Osteoblast (primary cell): ENCODE measurements at regions not wholly inside any gene's neighbourhood (a gene's known extent, or its start where the extent isn't known, plus 50 kb on each side); places are given as distances from the start of the nearest gene placed in this dataset.

Source experiments
- DNase-seq: peaks from one replicate; pipeline ENCODE4 v3.0.0; 2011; ENCODE audit warnings: low spot score, mixed read lengths; ENCODE audit not compliant: insufficient read length; ENCODE audit errors: missing footprints
- H2AFZ ChIP-seq: 2 replicates; pipeline ENCODE4 v1.6.0; 2011; ENCODE audit warnings: mild to moderate bottlenecking, low read length
- H3K27ac ChIP-seq: 2 replicates; pipeline ENCODE4 v1.5.1; 2011; ENCODE audit warnings: mild to moderate bottlenecking, low read depth, low read length, moderate library complexity
- H3K27me3 ChIP-seq: 2 replicates; pipeline ENCODE4 v1.6.0; 2012; ENCODE audit warnings: mild to moderate bottlenecking, control low read depth, inconsistent platforms, low read length, moderate library complexity; ENCODE audit not compliant: insufficient read depth
- H3K36me3 ChIP-seq: 2 replicates; pipeline ENCODE4 v1.5.1; 2011; ENCODE audit warnings: mild to moderate bottlenecking, low read length, control low read depth, moderate library complexity; ENCODE audit not compliant: insufficient read depth
- H3K4me1 ChIP-seq: 2 replicates; pipeline ENCODE4 v1.5.1; 2011; ENCODE audit warnings: mild to moderate bottlenecking, low read length, control low read depth, moderate library complexity; ENCODE audit not compliant: insufficient read depth
- H3K4me2 ChIP-seq: 2 replicates; pipeline ENCODE4 v1.6.0; 2011; ENCODE audit warnings: mild to moderate bottlenecking, low read length; ENCODE audit not compliant: insufficient read depth
- H3K4me3 ChIP-seq: fragments of 200-600 bp; sonication (generic); 3 replicates; pipeline ENCODE4 v1.5.1; 2012; ENCODE audit warnings: mild to moderate bottlenecking, low read length, inconsistent platforms; ENCODE audit not compliant: insufficient read depth
- H3K79me2 ChIP-seq: 2 replicates; pipeline ENCODE4 v1.6.0; 2012; ENCODE audit warnings: mild to moderate bottlenecking, low read length, control low read depth, inconsistent platforms; ENCODE audit not compliant: insufficient read depth
- H3K9me3 ChIP-seq: 2 replicates; pipeline ENCODE4 v1.5.1; 2011; ENCODE audit warnings: low read depth, low read length, control low read depth
- H4K20me1 ChIP-seq: 2 replicates; pipeline ENCODE4 v1.6.0; 2012; ENCODE audit warnings: mild to moderate bottlenecking, low read length, control low read depth; ENCODE audit not compliant: insufficient read depth
- CTCF ChIP-seq: IDR thresholded peaks from 2 replicates; pipeline ENCODE4 v1.5.1; 2011; ENCODE audit warnings: mild to moderate bottlenecking, low read depth, low read length, moderate library complexity; ENCODE audit errors: extremely low read depth

GRCh38 chr11:109012991-109013390, 348.1 kb downstream of the DDX10 start:
- Histone ChIP-seq H4K20me1 (no peaks in the 10 kb centered on the region), H3K36me3 (no peaks in the 10 kb centered on the region), H3K4me3 (no peak overlapping the region), H3K4me2 (no peak overlapping the region), H2AFZ (no peak overlapping the region), H3K27me3 (no peaks in the 10 kb centered on the region), H3K9me3 (no peaks in the 10 kb centered on the region), H3K27ac (no peak overlapping the region), H3K79me2 (no peaks in the 10 kb centered on the region), H3K4me1 (peaks cover 7% of the 10 kb centered on the region)
- DNase-seq, result no peak
- TF ChIP-seq CTCF, result no peak

GRCh38 chr11:109015283-109015682, 350.4 kb downstream of the DDX10 start:
- no peak for TF ChIP-seq CTCF
- DNase-seq, result peak; percentile 86
- no peaks in the 10 kb centered on the region for H3K79me2 ChIP-seq
- no peak overlapping the region for H2AFZ ChIP-seq
- no peaks in the 10 kb centered on the region for H3K27me3 ChIP-seq
- peak overlapping the region; percentile 31 for H3K4me2 ChIP-seq
- no peak overlapping the region for H3K4me3 ChIP-seq
- peaks cover 7% of the 10 kb centered on the region for H3K4me1 ChIP-seq
- no peaks in the 10 kb centered on the region for H3K9me3 ChIP-seq
- H3K27ac ChIP-seq, result no peak overlapping the region
- no peaks in the 10 kb centered on the region for H4K20me1 ChIP-seq
- H3K36me3 ChIP-seq, result no peaks in the 10 kb centered on the region

- TF ChIP-seq CTCF, result no peak
- Histone ChIP-seq H2AFZ (no peak overlapping the region), H3K36me3 (no peaks in the 10 kb centered on the region), H3K79me2 (no peaks in the 10 kb centered on the region), H3K4me1 (peaks cover 7% of the 10 kb centered on the region), H3K27me3 (no peaks in the 10 kb centered on the region), H3K9me3 (no peaks in the 10 kb centered on the region), H3K4me3 (no peak overlapping the region), H4K20me1 (no peaks in the 10 kb centered on the region), H3K27ac (no peak overlapping the region), H3K4me2 (no peak overlapping the region)
- no peak for DNase-seq
Measured at GRCh38 chr11:109016724-109017123, 351.9 kb downstream of the DDX10 start.

GRCh38 chr11:109017489-109017888, 352.6 kb downstream of the DDX10 start:
- Histone ChIP-seq H3K4me1 (peaks cover 7% of the 10 kb centered on the region), H3K4me2 (no peak overlapping the region), H3K79me2 (no peaks in the 10 kb centered on the region), H2AFZ (no peak overlapping the region), H3K9me3 (no peaks in the 10 kb centered on the region), H3K4me3 (no peak overlapping the region), H3K27me3 (no peaks in the 10 kb centered on the region), H4K20me1 (no peaks in the 10 kb centered on the region), H3K36me3 (no peaks in the 10 kb centered on the region), H3K27ac (no peak overlapping the region)
- TF ChIP-seq CTCF, result no peak
- no peak for DNase-seq
